Activated effector memory CD4-positive, alpha-beta T cell treated with anti-CD3 and anti-CD28 coated beads, Interleukin-2, amount 50 U/mL, for 16 hours (primary cell): ENCODE measurements at regions not wholly inside any gene's neighbourhood (a gene's known extent, or its start where the extent isn't known, plus 50 kb on each side); places are given as distances from the start of the nearest gene placed in this dataset.
"Not testable (repeated sequence)": the region's sequence is repeated elsewhere in the genome, so short reads cannot be mapped to it uniquely, and the experiment has no call there.

Experiments used
- DNase-seq: peaks from one replicate; pipeline ENCODE4 v3.0.0-alpha.2; 2020

- no peak for DNase-seq
Observed at GRCh38 chr1:222865718-222866117, 50.9 kb downstream of the DISP1 start.

- DNase-seq, result no peak
Observed at GRCh38 chr1:222867316-222867715, 52.5 kb downstream of the DISP1 start.

GRCh38 chr1:222876182-222876581, 61.3 kb downstream of the DISP1 start:
- no peak for DNase-seq

GRCh38 chr1:222877854-222878253, 63.0 kb downstream of the DISP1 start:
- DNase-seq, result no peak

GRCh38 chr1:222880587-222880986, 65.7 kb downstream of the DISP1 start:
- no peak for DNase-seq

- DNase-seq, result no peak
Observed at GRCh38 chr1:222886194-222886854, 71.5 kb downstream of the DISP1 start.

GRCh38 chr1:222886878-222887351, 72.1 kb downstream of the DISP1 start:
- no peak for DNase-seq

GRCh38 chr1:222889440-222889839, 74.6 kb downstream of the DISP1 start:
- DNase-seq, result no peak

GRCh38 chr1:222890716-222891115, 75.9 kb downstream of the DISP1 start:
- no peak for DNase-seq

- no peak for DNase-seq
Observed at GRCh38 chr1:222891578-222891977, 76.7 kb downstream of the DISP1 start.

GRCh38 chr1:222892137-222892769, 77.4 kb downstream of the DISP1 start:
- DNase-seq, result no peak

- no peak for DNase-seq
Observed at GRCh38 chr1:222893255-222893654, 78.4 kb downstream of the DISP1 start.

- DNase-seq, result no peak
Observed at GRCh38 chr1:222894331-222894730, 79.5 kb downstream of the DISP1 start.

GRCh38 chr1:222896630-222897526, 82.0 kb downstream of the DISP1 start:
- DNase-seq, result no peak

- DNase-seq, result no peak
Observed at GRCh38 chr1:222897527-222898190, 82.8 kb downstream of the DISP1 start.

GRCh38 chr1:222898191-222898527, 83.3 kb downstream of the DISP1 start:
- no peak for DNase-seq

GRCh38 chr1:222899471-222899870, 84.6 kb downstream of the DISP1 start:
- no peak for DNase-seq

- DNase-seq, result no peak
Observed at GRCh38 chr1:222904451-222904850, 89.6 kb downstream of the DISP1 start.

GRCh38 chr1:222905151-222905550, 90.3 kb downstream of the DISP1 start:
- DNase-seq, result no peak

- DNase-seq, result not testable (repeated sequence)
Observed at GRCh38 chr1:222906271-222906739, 91.5 kb downstream of the DISP1 start.

- DNase-seq, result no peak
Observed at GRCh38 chr1:222909586-222909985, 94.7 kb downstream of the DISP1 start.

GRCh38 chr1:222910699-222911098, 95.9 kb downstream of the DISP1 start:
- no peak for DNase-seq

GRCh38 chr1:222911866-222912265, 97.0 kb downstream of the DISP1 start:
- no peak for DNase-seq
